ENCODE measurements at regions not wholly inside any gene's neighbourhood (a gene's known extent, or its start where the extent isn't known, plus 50 kb on each side); places are given as distances from the start of the nearest gene placed in this dataset.

GRCh38 chr4:10197952-10198351, 81.4 kb upstream of the WDR1 start:
- H3K27me3 ChIP-seq, result no peaks in the 10 kb centered on the region
- H3K27ac ChIP-seq, result no peak overlapping the region
- H3K4me3 ChIP-seq, result no peak overlapping the region
- TF ChIP-seq CTCF (IDR thresholded peaks at IDR 0.05), result no peak
- DNase-seq, result no peak
- H3K9me3 ChIP-seq, result no peaks in the 10 kb centered on the region
- intact Hi-C loops (cut with DNase I), result no loop called here
- H3K36me3 ChIP-seq, result no peaks in the 10 kb centered on the region
- no peaks in the 10 kb centered on the region for H3K4me1 ChIP-seq
- no peak for ATAC-seq

- Histone ChIP-seq H3K27me3 (no peaks in the 10 kb centered on the region), H3K4me1 (no peaks in the 10 kb centered on the region), H3K27ac (no peak overlapping the region), H3K4me3 (no peak overlapping the region), H3K36me3 (no peaks in the 10 kb centered on the region), H3K9me3 (no peaks in the 10 kb centered on the region)
- ATAC-seq, result no peak
- TF ChIP-seq CTCF (IDR thresholded peaks at IDR 0.05), result no peak
- intact Hi-C loops (cut with DNase I), result no loop called here
- no peak for DNase-seq
Measured at GRCh38 chr4:10196191-10196590, 79.6 kb upstream of the WDR1 start.

- H3K36me3 ChIP-seq, result no peaks in the 10 kb centered on the region
- H3K4me3 ChIP-seq, result no peak overlapping the region
- no peaks in the 10 kb centered on the region for H3K27me3 ChIP-seq
- H3K9me3 ChIP-seq, result no peaks in the 10 kb centered on the region
- intact Hi-C loops (cut with DNase I), result no loop called here
- H3K4me1 ChIP-seq, result no peaks in the 10 kb centered on the region
- no peak for TF ChIP-seq CTCF (IDR thresholded peaks at IDR 0.05)
- no peak for DNase-seq
- no peak overlapping the region for H3K27ac ChIP-seq
- no peak for ATAC-seq
Measured at GRCh38 chr4:10192331-10192730, 75.7 kb upstream of the WDR1 start.

DNA sequence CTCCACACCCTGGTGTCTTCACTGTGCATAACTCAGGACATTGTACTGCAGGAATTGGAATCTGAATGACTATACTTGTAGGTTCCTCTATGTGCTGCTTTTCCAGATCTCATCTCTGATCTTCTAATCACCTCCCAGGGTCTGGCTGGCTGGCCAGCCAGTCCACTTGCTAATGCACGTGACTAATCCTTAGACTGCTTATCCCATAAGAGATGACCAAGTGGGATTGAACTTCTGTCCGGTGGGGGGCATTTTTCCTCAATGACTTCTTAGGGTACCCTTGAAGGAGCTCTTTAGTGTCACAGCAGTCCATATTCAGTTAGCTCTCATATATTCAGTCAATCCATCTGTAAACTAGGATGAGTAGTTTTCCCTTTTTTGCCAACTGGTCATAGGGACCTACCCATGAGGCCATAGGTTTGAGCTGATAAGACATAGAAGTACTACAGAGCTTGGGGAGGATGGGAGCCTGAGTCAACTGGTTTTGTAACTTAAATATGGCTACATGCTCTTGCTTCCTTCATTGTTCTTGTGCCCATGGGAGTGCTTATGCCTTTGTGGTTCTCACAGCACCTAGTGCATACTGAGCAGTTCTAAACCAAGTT, 71.9 kb upstream of the WDR1 start:
- intact Hi-C loops (cut with DNase I), result no loop called here
- Histone ChIP-seq H3K36me3 (no peaks in the 10 kb centered on the region), H3K9me3 (no peaks in the 10 kb centered on the region), H3K27ac (no peak overlapping the region), H3K27me3 (no peaks in the 10 kb centered on the region), H3K4me3 (no peak overlapping the region), H3K4me1 (peaks cover 0 to 10% of the 10 kb centered on the region in 2 donors)
- TF ChIP-seq CTCF (IDR thresholded peaks at IDR 0.05), result no peak
- DNase-seq, result no peak
- no peak for ATAC-seq

DNA sequence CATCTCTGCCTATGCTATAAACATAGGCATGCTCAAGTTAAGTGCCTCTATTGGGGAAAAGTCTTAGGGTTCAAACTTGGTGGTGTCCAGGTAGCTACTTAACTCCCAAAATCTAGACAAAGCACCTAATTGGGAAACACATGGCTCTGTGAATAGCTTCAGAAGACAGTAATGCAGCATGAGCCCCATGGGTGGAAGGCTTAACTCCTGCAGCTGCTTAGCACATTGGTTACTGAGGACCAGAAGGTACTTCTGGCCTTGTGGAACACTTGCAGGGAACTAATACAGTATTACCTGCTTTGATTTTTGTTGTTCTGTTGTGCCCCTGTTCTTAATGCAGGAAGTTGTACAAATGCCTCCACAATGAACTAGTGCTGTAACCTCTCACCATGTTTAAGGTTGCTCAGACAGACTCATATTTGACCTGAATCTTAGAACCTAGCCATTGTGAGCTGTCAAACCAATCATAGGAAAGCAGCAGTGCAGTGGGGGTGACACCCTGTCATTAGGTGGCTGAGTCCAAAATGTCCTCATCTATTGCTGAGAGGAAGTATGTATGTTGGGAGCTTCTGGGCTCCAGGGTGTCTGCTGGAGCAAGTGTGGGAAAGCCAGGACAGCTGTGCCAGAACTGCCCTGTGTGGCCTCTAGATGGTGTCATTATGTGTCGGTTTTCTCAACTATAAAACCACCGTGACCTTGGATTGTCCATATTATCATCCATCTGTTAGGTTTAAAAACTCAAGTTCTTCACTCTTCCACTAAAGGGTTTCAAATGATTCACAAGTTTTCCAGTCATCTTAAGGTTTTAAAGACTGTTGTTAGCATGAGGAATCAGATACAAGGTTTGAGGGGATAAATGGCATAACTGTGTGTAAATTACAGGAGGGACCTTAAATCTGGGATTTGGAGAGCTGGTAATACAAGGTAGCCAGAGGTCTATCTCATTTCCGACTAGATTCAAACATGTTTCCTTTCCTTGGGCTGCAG, 69.9 kb upstream of the WDR1 start:
- intact Hi-C loops (cut with DNase I), result no loop called here
- H3K36me3 ChIP-seq, result no peaks in the 10 kb centered on the region
- no peak overlapping the region for H3K4me3 ChIP-seq
- no peak overlapping the region for H3K27ac ChIP-seq
- ATAC-seq, result no peak
- no peak for DNase-seq
- TF ChIP-seq CTCF (IDR thresholded peaks at IDR 0.05), result no peak
- H3K4me1 ChIP-seq, result peaks cover 0 to 24% of the 10 kb centered on the region in 2 donors
- no peaks in the 10 kb centered on the region for H3K9me3 ChIP-seq
- H3K27me3 ChIP-seq, result no peaks in the 10 kb centered on the region

Data from left lung (tissue), 4 donors.